OCI-LY7 (cell line): ENCODE measurements at regions not wholly inside any gene's neighbourhood (a gene's known extent, or its start where the extent isn't known, plus 50 kb on each side); places are given as distances from the start of the nearest gene placed in this dataset.

ENCODE experiments used
- BruUV-seq: library from RNA; stranded (reverse); fragments of 400-500 nt; replicated peaks from 2 replicates; lab custom pipeline; 2021; lab: Mats Ljungman, UMichigan
- CTCF ChIA-PET: fragments of 300-600 bp; sonication (Branson Sonifier 250); formaldehyde crosslinking; loops from one replicate; lab custom pipeline; 2022; ENCODE audit warnings: antibody characterized with exemption; ENCODE audit not compliant: unreplicated experiment; lab: Charles Lee
- POLR2A ChIA-PET: fragments of 300-600 bp; sonication (Branson Sonifier 250); formaldehyde crosslinking; loops from one replicate; lab custom pipeline; 2022; ENCODE audit warnings: antibody characterized with exemption; lab: Charles Lee
- DNase-seq: peaks from one replicate; pipeline ENCODE4 v3.0.0-alpha.2; 2015; ENCODE audit warnings: low spot score
- H2AFZ ChIP-seq: fragments of 200-600 bp; sonication (generic), shearing (Covaris generic); 2 replicates; pipeline ENCODE4 v1.6.1; 2014; ENCODE audit warnings: mild to moderate bottlenecking, antibody characterized with exemption, low read length, moderate library complexity
- H3K27ac ChIP-seq: fragments of 200-600 bp; sonication (generic); 2 replicates; pipeline ENCODE4 v1.5.1; 2014; ENCODE audit warnings: mixed run types, low read depth, mild to moderate bottlenecking, moderate library complexity, low read length, inconsistent platforms; ENCODE audit not compliant: poor library complexity, severe bottlenecking
- H3K36me3 ChIP-seq: fragments of 200-600 bp; sonication (generic); 2 replicates; pipeline ENCODE4 v1.6.1; 2014; ENCODE audit warnings: mild to moderate bottlenecking, antibody characterized with exemption, low read length, moderate library complexity, mixed read lengths; ENCODE audit not compliant: insufficient read depth
- H3K4me1 ChIP-seq: fragments of 200-600 bp; sonication (generic); 2 replicates; pipeline ENCODE4 v1.5.1; 2014; ENCODE audit warnings: mild to moderate bottlenecking, low read length; ENCODE audit not compliant: insufficient read depth, poor library complexity, severe bottlenecking
- H3K4me2 ChIP-seq: fragments of 200-600 bp; sonication (generic); 2 replicates; pipeline ENCODE4 v1.6.1; 2014; ENCODE audit warnings: mild to moderate bottlenecking, low read length
- H3K4me3 ChIP-seq: fragments of 200-600 bp; sonication (generic); 2 replicates; pipeline ENCODE4 v1.5.1; 2014; ENCODE audit warnings: mild to moderate bottlenecking, low read depth, low read length; ENCODE audit not compliant: poor library complexity, severe bottlenecking
- H3K79me2 ChIP-seq: fragments of 200-600 bp; sonication (generic); 2 replicates; pipeline ENCODE4 v1.6.1; 2016; ENCODE audit warnings: low read depth, mild to moderate bottlenecking, low read length, moderate library complexity, mixed read lengths; ENCODE audit not compliant: insufficient read depth
- H3K9me2 ChIP-seq: fragments of 200-600 bp; sonication (generic); 2 replicates; pipeline ENCODE4 v1.6.1; 2016; ENCODE audit warnings: mild to moderate bottlenecking, low read length, mixed read lengths; ENCODE audit not compliant: insufficient read depth
- H3K9me3 ChIP-seq: fragments of 200-600 bp; sonication (generic); 2 replicates; pipeline ENCODE4 v1.6.1; 2014; ENCODE audit warnings: mild to moderate bottlenecking, mixed run types, low read length, mixed read lengths
- H4K20me1 ChIP-seq: fragments of 200-600 bp; sonication (generic); 2 replicates; pipeline ENCODE4 v1.6.1; 2014; ENCODE audit warnings: mild to moderate bottlenecking, antibody characterized with exemption, low read length, moderate library complexity, mixed read lengths; ENCODE audit not compliant: insufficient read depth
- EZH2phosphoT487 ChIP-seq: fragments of 200-600 bp; sonication (generic); IDR thresholded peaks from 2 replicates; pipeline ENCODE4 v1.6.1; 2018; ENCODE audit warnings: low read depth, borderline replicate concordance, mild to moderate bottlenecking, mixed run types, antibody characterized with exemption, low read length, moderate library complexity, mixed read lengths
- intact Hi-C: fragments of 100-400 bp; cut with micrococcal nuclease; formaldehyde crosslinking; loops from one replicate; pipeline ENCODE4 v1.10.0; 2022; ENCODE audit not compliant: unreplicated experiment
- TF ChIP-seq, protein P1 (sequence below): fragments of 200-600 bp; sonication (generic); conservative IDR thresholded peaks from 2 replicates; pipeline ENCODE4 v1.5.1; 2014; ENCODE audit warnings: mild to moderate bottlenecking, antibody characterized with exemption, low read length, moderate library complexity, mixed read lengths

DNA sequence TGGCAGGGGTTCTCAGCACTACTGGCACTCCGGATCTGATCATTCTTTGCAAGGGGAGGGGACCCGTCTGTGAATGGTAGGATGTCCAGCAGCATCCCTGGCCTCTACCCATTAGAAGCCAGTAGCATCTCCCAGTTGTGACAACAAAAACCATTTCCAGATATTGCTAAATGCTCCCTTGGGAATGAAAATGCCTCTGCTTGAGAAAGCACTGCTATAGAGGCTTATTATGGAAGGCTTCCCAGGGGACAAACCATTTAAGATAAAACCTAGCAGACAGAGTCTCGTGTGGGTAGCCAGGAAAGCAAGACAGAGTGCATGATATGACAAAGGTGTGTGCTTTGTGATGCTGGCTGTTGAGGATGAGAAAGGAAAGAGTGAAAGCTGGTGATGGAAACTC is 273.7 kb downstream of the TMX3 start:
- no peak for DNase-seq
- intact Hi-C loops = no loop called here
- no peak for TF ChIP-seq EZH2phosphoT487
- TF ChIP-seq, protein P1, sequence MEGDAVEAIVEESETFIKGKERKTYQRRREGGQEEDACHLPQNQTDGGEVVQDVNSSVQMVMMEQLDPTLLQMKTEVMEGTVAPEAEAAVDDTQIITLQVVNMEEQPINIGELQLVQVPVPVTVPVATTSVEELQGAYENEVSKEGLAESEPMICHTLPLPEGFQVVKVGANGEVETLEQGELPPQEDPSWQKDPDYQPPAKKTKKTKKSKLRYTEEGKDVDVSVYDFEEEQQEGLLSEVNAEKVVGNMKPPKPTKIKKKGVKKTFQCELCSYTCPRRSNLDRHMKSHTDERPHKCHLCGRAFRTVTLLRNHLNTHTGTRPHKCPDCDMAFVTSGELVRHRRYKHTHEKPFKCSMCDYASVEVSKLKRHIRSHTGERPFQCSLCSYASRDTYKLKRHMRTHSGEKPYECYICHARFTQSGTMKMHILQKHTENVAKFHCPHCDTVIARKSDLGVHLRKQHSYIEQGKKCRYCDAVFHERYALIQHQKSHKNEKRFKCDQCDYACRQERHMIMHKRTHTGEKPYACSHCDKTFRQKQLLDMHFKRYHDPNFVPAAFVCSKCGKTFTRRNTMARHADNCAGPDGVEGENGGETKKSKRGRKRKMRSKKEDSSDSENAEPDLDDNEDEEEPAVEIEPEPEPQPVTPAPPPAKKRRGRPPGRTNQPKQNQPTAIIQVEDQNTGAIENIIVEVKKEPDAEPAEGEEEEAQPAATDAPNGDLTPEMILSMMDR = no peak
- H3K4me1 ChIP-seq = no peaks in the 10 kb centered on the region
- no peak overlapping the region for H3K4me3 ChIP-seq
- H3K4me2 ChIP-seq = no peak overlapping the region
- POLR2A ChIA-PET = no interaction called here
- CTCF ChIA-PET = no interaction called here
- H2AFZ ChIP-seq = no peak overlapping the region
- no peaks in the 10 kb centered on the region for H3K79me2 ChIP-seq
- no peaks in the 10 kb centered on the region for H4K20me1 ChIP-seq
- no peaks in the 10 kb centered on the region for H3K36me3 ChIP-seq
- no peak overlapping the region for H3K27ac ChIP-seq
- no TSS peak for BruUV-seq
- no peaks in the 10 kb centered on the region for H3K9me3 ChIP-seq
- no peaks in the 10 kb centered on the region for H3K9me2 ChIP-seq

DNA sequence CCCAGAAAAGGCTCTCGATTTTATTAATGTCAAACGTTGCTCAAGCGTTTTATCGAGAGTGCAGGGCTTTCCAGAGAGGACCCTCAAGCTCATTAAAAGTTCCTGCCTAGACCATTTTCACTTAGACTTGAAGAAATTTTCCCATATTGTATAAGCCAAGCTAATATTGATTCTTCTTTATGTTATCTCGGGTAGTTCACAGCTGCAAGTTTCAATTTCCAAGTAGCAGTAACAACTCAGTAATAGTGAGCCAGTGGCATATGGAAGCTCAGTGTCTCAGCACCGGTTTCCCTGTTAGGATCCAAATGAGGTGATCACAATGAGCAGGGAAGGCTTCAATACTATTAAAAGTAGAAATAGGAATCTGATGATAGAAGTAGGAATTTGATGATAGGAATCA is 274.5 kb downstream of the TMX3 start:
- Histone ChIP-seq H3K9me2 (no peaks in the 10 kb centered on the region), H4K20me1 (no peaks in the 10 kb centered on the region), H3K27ac (no peak overlapping the region), H3K36me3 (no peaks in the 10 kb centered on the region), H3K4me2 (no peak overlapping the region), H3K4me1 (no peaks in the 10 kb centered on the region), H3K4me3 (no peak overlapping the region), H3K79me2 (no peaks in the 10 kb centered on the region), H2AFZ (no peak overlapping the region), H3K9me3 (no peaks in the 10 kb centered on the region)
- TF ChIP-seq, protein P1 = no peak
- no peak for TF ChIP-seq EZH2phosphoT487
- intact Hi-C loops = no loop called here
- no peak for DNase-seq
- no TSS peak for BruUV-seq
- POLR2A ChIA-PET = no interaction called here
- CTCF ChIA-PET = no interaction called here

DNA sequence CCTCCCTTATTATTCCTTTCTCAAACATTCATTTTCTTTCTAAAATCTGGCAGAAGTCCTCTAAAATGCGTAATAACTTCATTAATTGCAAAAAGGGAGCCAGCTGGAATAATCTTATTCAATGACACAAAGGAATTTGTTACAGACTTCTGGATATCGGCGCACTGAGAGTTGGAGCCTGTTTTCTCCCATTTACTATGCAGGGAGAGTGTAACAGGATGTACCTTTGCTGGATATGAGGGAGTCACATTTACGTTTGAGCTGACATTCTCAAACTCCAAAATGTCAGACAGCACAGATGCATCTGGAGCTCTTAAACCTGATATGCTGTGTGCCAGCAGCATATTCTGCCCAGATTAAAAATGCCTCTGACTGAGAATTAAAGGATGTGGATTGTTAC is 275.3 kb downstream of the TMX3 start:
- Histone ChIP-seq H4K20me1 (no peaks in the 10 kb centered on the region), H3K36me3 (no peaks in the 10 kb centered on the region), H3K9me2 (no peaks in the 10 kb centered on the region), H3K79me2 (no peaks in the 10 kb centered on the region), H3K4me2 (no peak overlapping the region), H3K9me3 (no peaks in the 10 kb centered on the region), H3K4me1 (no peaks in the 10 kb centered on the region), H3K4me3 (no peak overlapping the region), H2AFZ (no peak overlapping the region), H3K27ac (no peak overlapping the region)
- no TSS peak for BruUV-seq
- TF ChIP-seq, protein P1 = no peak
- TF ChIP-seq EZH2phosphoT487 = no peak
- no peak for DNase-seq
- intact Hi-C loops = no loop called here
- ChIA-PET POLR2A (no interaction called here), CTCF (no interaction called here)
